Fibroblast of lung (primary cell): ENCODE measurements at regions not wholly inside any gene's neighbourhood (a gene's known extent, or its start where the extent isn't known, plus 50 kb on each side); places are given as distances from the start of the nearest gene placed in this dataset.
"Not testable (repeated sequence)": the region's sequence is repeated elsewhere in the genome, so short reads cannot be mapped to it uniquely, and the experiment has no call there.

Experiments
- DNase-seq, 2 donors: peaks; one replicate each; pipeline versions ENCODE4 v3.0.0 to v3.0.0-alpha.2; 2010; ENCODE audit warnings: low read depth in 2 of 2
- H2AFZ ChIP-seq: 2 replicates; pipeline ENCODE4 v1.5.1; 2012; ENCODE audit warnings: low read length, control low read depth, inconsistent platforms
- H3K27ac ChIP-seq: 2 replicates; pipeline ENCODE4 v1.5.1; 2011; ENCODE audit warnings: low read length, control low read depth; ENCODE audit not compliant: insufficient read depth
- H3K27me3 ChIP-seq: 2 replicates; pipeline ENCODE4 v1.5.1; 2011; ENCODE audit warnings: mild to moderate bottlenecking, low read length; ENCODE audit not compliant: control insufficient read depth, insufficient read depth
- H3K36me3 ChIP-seq: 2 replicates; pipeline ENCODE4 v1.5.1; 2011; ENCODE audit warnings: low read length; ENCODE audit not compliant: control insufficient read depth, insufficient read depth
- H3K4me1 ChIP-seq: 2 replicates; pipeline ENCODE4 v1.5.1; 2011; ENCODE audit warnings: low read length; ENCODE audit not compliant: control insufficient read depth, insufficient read depth; ENCODE audit errors: extremely low read depth
- H3K4me2 ChIP-seq: 2 replicates; pipeline ENCODE4 v1.5.1; 2011; ENCODE audit warnings: low read length, control low read depth; ENCODE audit not compliant: insufficient read depth; ENCODE audit errors: extremely low read depth
- H3K4me3 ChIP-seq, 4 experiments: fragments of 200-600 bp in 1 of 4; sonication (generic) in 1 of 4; replicated peaks in 1 of 4; 2 replicates each; pipeline ENCODE4 v1.5.1; 2011 to 2016; ENCODE audit warnings: low read length in 4 of 4, low read depth in 3 of 4, mild to moderate bottlenecking in 3 of 4, control low read depth in 2 of 4, inconsistent platforms in 1 of 4, mixed read lengths in 1 of 4; ENCODE audit not compliant: insufficient read depth in 1 of 4; ENCODE audit errors: control extremely low read depth in 1 of 4
- H3K79me2 ChIP-seq: 2 replicates; pipeline ENCODE4 v1.5.1; 2012; ENCODE audit warnings: mild to moderate bottlenecking, low read length, inconsistent platforms; ENCODE audit not compliant: control insufficient read depth, insufficient read depth
- H3K9ac ChIP-seq: 2 replicates; pipeline ENCODE4 v1.5.1; 2011; ENCODE audit warnings: mild to moderate bottlenecking, low read length, control low read depth; ENCODE audit not compliant: insufficient read depth
- H3K9me3 ChIP-seq: 2 replicates; pipeline ENCODE4 v1.5.1; 2012; ENCODE audit warnings: low read depth, low read length; ENCODE audit not compliant: control insufficient read depth, insufficient read depth
- H4K20me1 ChIP-seq: 2 replicates; pipeline ENCODE4 v1.5.1; 2011; ENCODE audit warnings: low read length; ENCODE audit not compliant: control insufficient read depth, insufficient read depth; ENCODE audit errors: extremely low read depth
- EZH2 ChIP-seq: IDR thresholded peaks from 2 replicates; pipeline ENCODE4 v1.5.1; 2012; ENCODE audit warnings: low read length, control low read depth, mild to moderate bottlenecking; ENCODE audit errors: missing control alignments
- TF ChIP-seq, protein P1 (sequence below), 2 donors: IDR thresholded peaks in 1 of 2; conservative IDR thresholded peaks in 1 of 2; 1 replicate in 1 of 2; 2 replicates in 1 of 2; pipeline ENCODE4 v1.5.1; 2011 to 2012; ENCODE audit warnings: low read length in 2 of 2, control low read depth in 1 of 2, inconsistent platforms in 1 of 2, low read depth in 1 of 2, mild to moderate bottlenecking in 1 of 2

DNA sequence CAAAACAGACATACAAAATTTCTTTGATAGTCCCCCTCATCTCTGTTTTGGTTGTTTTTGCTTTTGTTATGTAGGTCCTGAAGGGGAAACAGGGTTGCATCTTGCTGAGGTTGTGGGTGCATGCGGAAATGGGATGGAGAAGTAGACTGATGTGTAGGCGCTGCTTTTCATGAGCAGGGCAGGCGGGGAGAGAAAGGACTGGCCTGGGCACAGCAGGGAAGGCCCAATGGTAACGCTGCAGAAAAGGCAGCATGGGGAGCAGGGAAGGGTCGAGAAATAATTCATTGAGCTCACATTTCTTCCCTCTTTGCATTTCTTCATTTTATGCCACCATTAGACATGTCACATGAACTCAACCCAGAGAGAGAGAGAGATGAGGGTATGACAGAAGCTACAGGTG is 74.3 kb upstream of the CCN2 start:
- Histone ChIP-seq H3K9me3 (no peaks in the 10 kb centered on the region), H2AFZ (no peak overlapping the region), H3K4me1 (no peaks in the 10 kb centered on the region), H3K4me3 (no peak overlapping the region), H3K27me3 (no peaks in the 10 kb centered on the region), H3K4me2 (no peak overlapping the region), H4K20me1 (no peaks in the 10 kb centered on the region), H3K27ac (no peak overlapping the region), H3K36me3 (no peaks in the 10 kb centered on the region), H3K79me2 (no peaks in the 10 kb centered on the region), H3K9ac (no peak overlapping the region)
- no peak for DNase-seq
- TF ChIP-seq, protein P1, sequence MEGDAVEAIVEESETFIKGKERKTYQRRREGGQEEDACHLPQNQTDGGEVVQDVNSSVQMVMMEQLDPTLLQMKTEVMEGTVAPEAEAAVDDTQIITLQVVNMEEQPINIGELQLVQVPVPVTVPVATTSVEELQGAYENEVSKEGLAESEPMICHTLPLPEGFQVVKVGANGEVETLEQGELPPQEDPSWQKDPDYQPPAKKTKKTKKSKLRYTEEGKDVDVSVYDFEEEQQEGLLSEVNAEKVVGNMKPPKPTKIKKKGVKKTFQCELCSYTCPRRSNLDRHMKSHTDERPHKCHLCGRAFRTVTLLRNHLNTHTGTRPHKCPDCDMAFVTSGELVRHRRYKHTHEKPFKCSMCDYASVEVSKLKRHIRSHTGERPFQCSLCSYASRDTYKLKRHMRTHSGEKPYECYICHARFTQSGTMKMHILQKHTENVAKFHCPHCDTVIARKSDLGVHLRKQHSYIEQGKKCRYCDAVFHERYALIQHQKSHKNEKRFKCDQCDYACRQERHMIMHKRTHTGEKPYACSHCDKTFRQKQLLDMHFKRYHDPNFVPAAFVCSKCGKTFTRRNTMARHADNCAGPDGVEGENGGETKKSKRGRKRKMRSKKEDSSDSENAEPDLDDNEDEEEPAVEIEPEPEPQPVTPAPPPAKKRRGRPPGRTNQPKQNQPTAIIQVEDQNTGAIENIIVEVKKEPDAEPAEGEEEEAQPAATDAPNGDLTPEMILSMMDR (conservative IDR thresholded peaks at IDR 0.05 in 1 of 2, IDR thresholded peaks at IDR 0.05 in 1 of 2; ENCODE audit: low read depth in 1 of 2, low read length in 2 of 2): no peak
- no peak for TF ChIP-seq EZH2

DNA sequence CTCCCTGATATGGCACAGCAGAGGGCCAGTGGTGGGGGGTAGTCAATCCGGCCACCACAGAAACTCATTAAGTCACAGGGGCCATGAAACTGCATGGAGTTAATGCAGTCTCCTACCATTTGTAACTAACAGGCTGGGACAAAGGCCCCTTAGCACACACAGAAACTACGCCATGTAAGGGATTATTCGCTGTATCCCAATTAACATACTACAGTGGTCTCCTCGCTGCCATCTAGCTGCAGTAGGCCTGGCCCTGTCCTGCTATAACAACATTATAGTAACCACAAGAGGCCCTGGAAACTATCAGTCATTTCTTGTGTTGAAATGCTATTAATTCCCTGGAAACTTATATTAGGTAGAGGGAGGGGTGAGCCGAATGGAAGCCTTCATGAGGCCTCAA is 72.3 kb upstream of the CCN2 start:
- TF ChIP-seq EZH2: no peak
- TF ChIP-seq, protein P1 (conservative IDR thresholded peaks at IDR 0.05 in 1 of 2, IDR thresholded peaks at IDR 0.05 in 1 of 2; ENCODE audit: low read depth in 1 of 2, low read length in 2 of 2): peak in 1 of 2 donors; percentile 21
- no peaks in the 10 kb centered on the region for H3K36me3 ChIP-seq
- no peak overlapping the region for H3K4me3 ChIP-seq
- H2AFZ ChIP-seq: no peak overlapping the region
- H3K9me3 ChIP-seq: no peaks in the 10 kb centered on the region
- peak in 1 of 2 donors; percentile 15 for DNase-seq
- no peak overlapping the region for H3K4me2 ChIP-seq
- no peaks in the 10 kb centered on the region for H3K79me2 ChIP-seq
- H3K27ac ChIP-seq: no peak overlapping the region
- H3K4me1 ChIP-seq: no peaks in the 10 kb centered on the region
- no peaks in the 10 kb centered on the region for H3K27me3 ChIP-seq
- no peak overlapping the region for H3K9ac ChIP-seq
- H4K20me1 ChIP-seq: no peaks in the 10 kb centered on the region

DNA sequence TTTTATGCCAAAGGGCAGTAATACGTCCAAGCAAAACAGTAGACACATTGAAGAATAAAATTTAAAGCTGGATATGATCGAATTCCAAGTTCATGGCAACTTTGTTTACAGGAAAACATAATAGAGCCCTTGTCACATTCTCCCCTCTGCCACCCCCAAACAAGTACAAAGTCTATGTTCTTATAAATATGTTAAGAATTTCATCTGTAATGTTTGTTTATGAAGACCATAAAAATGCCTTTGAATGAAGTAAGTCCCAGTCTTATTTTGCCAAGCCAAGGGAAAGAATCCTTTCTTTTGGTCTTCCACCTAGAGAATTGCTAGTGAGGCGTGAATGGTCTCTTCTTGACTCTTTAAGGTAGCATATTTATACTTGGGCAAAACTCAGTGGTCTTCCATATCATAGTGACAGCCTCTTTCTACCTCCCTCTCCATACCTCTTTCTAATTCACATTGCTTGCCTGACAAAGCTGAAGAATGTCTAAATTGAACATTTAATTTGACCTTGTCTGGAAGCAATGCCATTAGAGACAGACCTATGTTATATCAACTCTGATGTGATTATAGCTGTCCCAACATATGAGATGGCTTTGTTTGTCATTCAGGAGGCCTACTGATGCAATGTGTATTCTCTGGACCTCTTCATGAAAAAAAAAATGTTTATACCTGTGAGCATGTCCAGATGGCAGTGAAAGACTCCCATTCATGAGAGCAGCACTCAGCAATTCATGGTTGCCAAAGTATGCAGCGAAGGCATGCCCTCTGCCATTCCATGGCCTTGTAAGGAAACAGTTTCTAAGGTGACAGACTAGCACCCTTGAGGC is 70.6 kb upstream of the CCN2 start:
- H2AFZ ChIP-seq: no peak overlapping the region
- DNase-seq: no peak
- H3K4me1 ChIP-seq: no peaks in the 10 kb centered on the region
- no peaks in the 10 kb centered on the region for H3K9me3 ChIP-seq
- H4K20me1 ChIP-seq: no peaks in the 10 kb centered on the region
- no peak overlapping the region for H3K4me3 ChIP-seq
- no peak overlapping the region for H3K4me2 ChIP-seq
- H3K9ac ChIP-seq: no peak overlapping the region
- H3K79me2 ChIP-seq: no peaks in the 10 kb centered on the region
- H3K36me3 ChIP-seq: no peaks in the 10 kb centered on the region
- TF ChIP-seq, protein P1 (conservative IDR thresholded peaks at IDR 0.05 in 1 of 2, IDR thresholded peaks at IDR 0.05 in 1 of 2; ENCODE audit: low read depth in 1 of 2, low read length in 2 of 2): no peak
- TF ChIP-seq EZH2: no peak
- H3K27ac ChIP-seq: no peak overlapping the region
- no peaks in the 10 kb centered on the region for H3K27me3 ChIP-seq

DNA sequence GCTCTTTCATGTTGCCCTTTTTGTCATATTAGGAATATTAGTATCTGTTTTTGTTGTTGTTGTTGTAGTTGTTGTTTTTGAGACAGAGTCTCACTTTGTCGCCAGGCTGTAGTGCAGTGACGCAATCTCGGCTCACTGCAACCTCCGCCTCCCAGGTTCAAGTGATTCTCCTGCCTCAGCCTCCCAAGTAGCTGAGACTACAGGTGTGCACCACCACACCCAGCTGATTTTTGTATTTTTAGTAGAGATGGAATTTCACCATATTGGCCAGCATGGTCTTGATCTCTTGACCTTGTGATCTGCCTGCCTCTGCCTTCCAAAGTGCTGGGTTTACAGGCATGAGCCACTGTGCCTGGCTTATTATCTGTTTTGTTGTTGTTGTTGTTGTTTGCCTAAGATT is 69.7 kb upstream of the CCN2 start:
- not testable (repeated sequence) for H3K4me2 ChIP-seq, H4K20me1 ChIP-seq, H3K4me1 ChIP-seq, H2AFZ ChIP-seq, H3K9ac ChIP-seq, H3K79me2 ChIP-seq, DNase-seq, H3K4me3 ChIP-seq, H3K27me3 ChIP-seq, H3K36me3 ChIP-seq, H3K27ac ChIP-seq, H3K9me3 ChIP-seq
